Hepatic stellate cell (primary cell): ENCODE measurements at regions not wholly inside any gene's neighbourhood (a gene's known extent, or its start where the extent isn't known, plus 50 kb on each side); places are given as distances from the start of the nearest gene placed in this dataset.
"Not testable (repeated sequence)": the region's sequence is repeated elsewhere in the genome, so short reads cannot be mapped to it uniquely, and the experiment has no call there.

Experiments
- DNase-seq: peaks from one replicate; pipeline ENCODE4 v3.0.0; 2011; ENCODE audit warnings: low spot score

DNA sequence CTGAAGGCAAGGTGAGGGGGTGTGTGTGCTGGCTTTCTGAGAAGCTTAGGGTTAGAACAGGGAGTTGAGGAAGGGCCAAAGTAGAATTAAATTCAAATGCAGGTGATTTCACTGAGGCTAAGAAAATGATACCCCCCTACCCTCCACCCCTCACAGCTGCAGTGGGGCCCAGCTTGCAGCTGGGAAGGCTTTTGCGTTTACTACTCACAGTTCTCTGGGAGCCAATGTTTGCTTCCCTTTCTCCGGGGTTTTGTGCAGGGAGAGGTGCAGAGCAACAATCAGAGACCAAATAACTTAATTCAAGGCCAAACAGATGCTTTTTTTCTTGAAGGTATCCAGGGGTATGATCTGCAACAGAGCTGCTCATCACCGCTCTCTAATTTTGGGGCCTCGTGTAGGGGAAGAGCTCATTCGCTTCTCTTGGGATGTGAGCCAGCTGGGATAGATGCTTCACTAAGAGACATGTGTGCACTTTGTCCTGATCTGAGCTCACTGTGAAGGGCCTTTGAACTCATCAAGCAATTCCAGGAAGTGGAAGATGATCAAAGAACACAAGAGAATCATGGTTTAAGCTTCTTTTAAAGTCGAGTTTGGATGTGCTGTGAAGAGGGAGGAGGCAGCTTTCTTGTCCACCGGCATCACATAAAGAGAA, 122.7 kb upstream of the C1GALT1C1 start:
- no peak for DNase-seq

DNA sequence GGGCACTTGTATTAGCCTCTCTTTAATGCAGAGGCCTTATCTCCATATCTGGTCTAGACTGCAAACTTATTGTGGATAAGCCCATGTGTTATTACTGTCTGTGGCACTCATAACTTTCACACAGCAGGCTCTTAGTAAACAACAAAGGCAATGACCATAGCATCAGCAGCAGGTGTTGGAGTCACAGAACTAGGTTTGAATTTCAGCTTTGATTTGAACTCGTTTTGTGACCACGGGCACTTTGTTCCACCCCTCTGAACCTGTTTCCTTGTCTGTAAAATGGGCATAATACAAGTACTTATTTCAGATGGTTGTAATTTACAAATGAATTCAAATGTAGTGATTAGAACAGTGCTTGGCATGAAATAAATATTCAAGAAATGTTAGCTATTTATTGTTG, 121.8 kb upstream of the C1GALT1C1 start:
- DNase-seq: no peak

DNA sequence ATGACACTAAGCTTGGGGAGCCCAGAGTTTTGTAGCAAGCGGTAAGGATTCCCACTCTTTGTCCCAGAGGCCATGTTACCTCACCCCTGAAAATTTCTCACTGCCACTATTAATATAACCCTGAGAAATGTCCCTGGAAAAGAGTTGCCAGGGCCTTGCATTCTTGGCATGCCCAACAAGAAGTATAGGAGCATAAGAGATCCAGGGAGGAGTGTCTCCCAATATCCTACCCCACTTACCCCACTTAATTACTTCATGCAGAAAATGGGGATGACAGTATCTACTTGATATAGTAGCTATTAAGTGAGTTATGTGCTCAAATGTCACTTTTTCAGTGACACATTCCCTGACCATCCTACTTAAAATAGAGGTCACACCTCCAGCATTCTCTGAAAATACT, 120.5 kb upstream of the C1GALT1C1 start:
- no peak for DNase-seq

- no peak for DNase-seq
Measured at GRCh38 chrX:120749141-120749846, 119.4 kb upstream of the C1GALT1C1 start.

GRCh38 chrX:120746153-120746552, 116.3 kb upstream of the C1GALT1C1 start:
- no peak for DNase-seq

- DNase-seq: no peak
Measured at GRCh38 chrX:120742946-120743665, 113.3 kb upstream of the C1GALT1C1 start.

DNA sequence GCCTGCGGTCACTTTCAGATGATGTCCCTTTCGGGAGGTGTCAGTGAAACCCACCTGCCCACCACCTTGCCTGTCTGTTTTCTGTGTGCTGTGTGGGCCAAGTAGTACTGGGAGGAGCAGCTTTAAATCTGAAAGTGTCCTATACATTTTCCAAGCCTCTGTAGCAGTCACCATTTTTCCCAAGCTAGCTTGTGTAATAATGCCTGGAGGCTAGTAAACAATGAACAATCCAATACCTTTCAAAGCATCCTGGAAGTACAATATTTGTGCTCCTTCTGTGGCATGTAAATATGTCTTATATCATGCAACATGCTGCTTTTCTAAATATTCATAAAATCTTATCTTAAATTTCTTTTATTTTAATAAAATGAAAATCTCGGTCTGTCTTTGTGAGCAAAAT, 111.6 kb upstream of the C1GALT1C1 start:
- DNase-seq: no peak

DNA sequence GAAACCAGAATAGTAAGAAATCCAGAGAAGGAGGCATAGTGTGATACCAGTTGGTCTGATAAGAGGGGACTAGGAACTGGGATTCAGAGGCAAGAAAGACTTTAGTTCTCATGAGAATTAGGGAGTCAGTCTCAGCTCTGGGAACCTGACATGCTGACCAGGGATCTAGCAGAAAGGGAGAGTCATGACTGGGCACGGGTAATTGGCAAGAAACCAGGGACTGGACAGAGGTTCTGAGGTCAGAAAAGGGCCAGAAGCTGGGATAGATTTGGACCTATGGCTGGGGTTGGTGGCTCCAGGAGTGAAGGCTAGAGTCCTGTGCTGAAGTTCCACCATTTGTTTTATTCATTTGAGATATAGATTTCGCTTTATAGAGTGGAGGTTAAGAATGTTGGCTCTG, 110.2 kb upstream of the C1GALT1C1 start:
- DNase-seq: no peak

GRCh38 chrX:120739300-120739699, 109.4 kb upstream of the C1GALT1C1 start:
- no peak for DNase-seq

DNA sequence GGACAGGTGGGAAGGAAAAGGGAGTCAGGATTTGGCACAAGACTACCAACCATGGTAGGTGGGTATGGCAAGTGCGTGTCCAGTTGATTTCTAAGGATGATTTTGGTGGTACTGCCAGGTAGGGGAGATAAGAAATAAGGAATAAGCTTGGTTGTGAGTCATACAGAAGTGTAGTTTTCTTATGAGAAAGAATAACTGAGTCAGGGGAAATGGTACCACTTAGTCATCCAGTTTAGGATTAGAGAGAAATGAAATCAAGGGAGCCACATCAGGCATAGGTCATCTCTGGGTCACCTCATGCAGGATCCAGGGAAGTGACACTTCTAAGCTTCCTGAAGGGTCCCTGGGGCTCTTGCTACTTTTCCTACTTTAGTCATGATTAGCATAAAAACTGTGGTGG, 107.1 kb upstream of the C1GALT1C1 start:
- no peak for DNase-seq

DNA sequence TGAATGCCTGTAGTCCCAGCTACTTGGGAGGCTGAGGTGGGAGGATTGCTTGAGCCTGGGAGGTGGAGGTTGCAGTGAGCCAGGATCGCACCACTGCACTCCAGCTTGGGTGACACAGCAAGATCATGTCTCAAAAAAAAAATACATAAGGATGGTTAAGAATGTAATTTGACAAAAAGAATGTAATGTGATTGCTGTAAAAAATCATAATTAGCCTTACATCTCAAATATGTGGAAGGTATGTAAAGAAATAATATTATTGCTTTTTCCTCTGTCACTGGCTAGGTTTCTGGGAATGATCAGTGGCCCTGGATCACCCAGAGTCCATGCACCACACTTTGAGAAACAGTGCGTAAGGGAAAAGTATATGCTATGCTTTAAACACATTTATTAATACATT, 106.1 kb upstream of the C1GALT1C1 start:
- DNase-seq: no peak

- DNase-seq: no peak
Measured at GRCh38 chrX:120732879-120733278, 103.0 kb upstream of the C1GALT1C1 start.

DNA sequence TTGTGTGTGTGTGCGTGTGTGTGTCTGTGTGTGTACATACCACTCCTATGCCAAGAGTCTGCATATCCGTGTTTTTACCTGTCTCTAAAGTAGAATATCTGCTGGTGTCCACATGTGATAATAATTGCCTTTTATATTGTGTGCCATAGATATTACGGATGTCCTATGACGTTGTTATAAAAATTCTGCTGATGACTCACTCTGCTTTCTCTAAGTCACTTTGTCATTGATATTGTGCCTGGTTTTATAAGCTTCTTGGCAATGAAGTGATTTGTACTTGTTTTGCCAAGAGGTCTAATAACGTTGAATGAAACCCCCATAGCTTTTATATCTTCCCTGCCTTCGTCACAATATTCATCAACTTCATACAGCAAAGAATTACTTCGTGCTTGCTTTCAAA, 102.6 kb upstream of the C1GALT1C1 start:
- DNase-seq: no peak

GRCh38 chrX:120731386-120731785, 101.5 kb upstream of the C1GALT1C1 start:
- no peak for DNase-seq

DNA sequence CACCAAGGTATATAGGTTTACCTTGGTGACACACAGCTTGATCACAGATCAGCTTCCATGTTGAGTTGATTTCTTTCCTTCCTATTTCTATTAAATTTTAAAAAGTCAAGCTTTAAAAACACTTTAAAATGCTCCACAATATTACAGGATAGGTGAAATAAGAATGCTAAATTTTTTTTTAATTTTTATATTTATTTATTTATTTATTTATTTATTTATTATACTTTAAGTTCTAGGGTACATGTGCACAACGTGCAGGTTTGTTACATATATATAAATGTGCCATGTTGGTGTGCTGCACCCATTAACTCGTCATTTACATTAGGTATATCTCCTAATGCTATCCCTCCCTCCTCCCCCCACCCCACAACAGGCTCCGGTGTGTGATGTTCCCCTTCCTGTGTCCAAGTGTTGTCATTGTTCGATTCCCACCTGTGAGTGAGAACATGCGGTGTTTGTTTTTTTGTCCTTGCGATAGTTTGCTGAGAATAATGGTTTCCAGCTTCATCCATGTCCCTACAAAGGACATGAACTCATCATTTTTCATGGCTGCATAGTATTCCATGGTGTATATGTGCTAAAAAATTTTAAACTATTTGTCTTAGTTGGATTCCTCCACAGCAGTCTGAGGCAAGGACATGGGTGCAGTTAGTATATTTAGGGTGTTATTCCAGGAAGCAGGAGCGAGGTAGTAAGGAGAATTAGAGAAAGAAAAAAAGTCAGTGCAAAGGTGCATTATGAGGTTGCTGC, 99.8 kb upstream of the C1GALT1C1 start:
- DNase-seq: not testable (repeated sequence)

DNA sequence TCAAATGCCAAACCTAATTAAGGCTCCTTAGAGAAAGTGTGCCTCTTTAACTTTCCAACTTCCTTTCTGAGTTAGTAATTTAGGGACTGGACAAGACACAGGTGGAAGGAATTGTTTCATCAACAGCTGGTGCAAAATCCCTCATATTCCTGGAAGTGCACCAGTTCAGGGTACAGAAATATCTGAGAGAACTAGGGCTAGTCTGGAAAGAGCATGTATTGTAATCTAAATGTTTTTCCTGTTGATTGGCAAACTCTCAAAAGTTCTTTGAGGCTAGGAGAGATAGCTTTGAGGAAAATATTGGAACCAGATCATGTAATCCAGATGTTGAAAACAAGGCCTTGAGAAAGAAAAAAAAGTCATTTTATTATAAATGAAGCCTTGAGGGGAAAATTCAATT, 98.1 kb upstream of the C1GALT1C1 start:
- no peak for DNase-seq

GRCh38 chrX:120727452-120727851, 97.6 kb upstream of the C1GALT1C1 start:
- no peak for DNase-seq

- no peak for DNase-seq
Measured at GRCh38 chrX:120726294-120726693, 96.4 kb upstream of the C1GALT1C1 start.

DNA sequence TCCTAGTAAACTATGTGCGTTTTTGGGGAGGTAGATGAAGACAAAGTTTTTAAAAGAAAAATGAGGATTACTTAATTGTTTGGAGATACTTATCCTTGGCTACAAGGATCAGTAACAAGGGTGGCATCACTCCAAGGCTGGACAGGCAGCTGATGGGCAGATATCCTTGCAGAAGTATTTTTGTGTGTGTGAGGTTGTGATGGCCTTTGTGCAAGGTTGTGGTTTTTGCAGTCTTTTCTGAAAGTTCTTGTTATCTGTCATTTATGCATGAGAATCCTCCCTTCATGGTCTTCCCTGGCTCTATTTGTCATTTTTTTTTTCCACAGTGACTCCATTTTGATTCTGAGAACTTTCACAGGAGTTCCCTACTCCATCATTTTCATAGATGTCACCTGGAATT, 96.0 kb upstream of the C1GALT1C1 start:
- no peak for DNase-seq

DNA sequence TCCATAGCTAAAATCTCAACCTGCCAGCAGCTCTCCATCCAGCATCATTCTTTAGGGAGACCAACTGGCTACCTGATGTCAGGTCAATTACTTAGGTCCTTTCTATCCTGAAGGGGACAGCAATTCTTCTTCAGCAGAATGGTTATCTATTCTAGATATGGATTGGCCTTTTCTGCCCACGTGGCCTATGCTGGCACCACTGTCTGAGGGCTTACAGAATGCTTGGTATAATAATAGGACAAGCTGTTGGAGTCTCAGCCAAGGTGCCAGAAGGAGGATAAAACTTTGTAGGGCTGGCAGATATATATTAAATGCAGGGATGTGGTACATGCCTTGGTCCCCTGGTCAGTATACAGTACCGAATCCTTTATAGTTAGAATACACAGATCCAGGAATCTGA, 89.8 kb upstream of the C1GALT1C1 start:
- DNase-seq: no peak

- no peak for DNase-seq
Measured at GRCh38 chrX:120718969-120719368, 89.1 kb upstream of the C1GALT1C1 start.

GRCh38 chrX:120702337-120702736, 72.5 kb upstream of the C1GALT1C1 start:
- not testable (repeated sequence) for DNase-seq

GRCh38 chrX:120697053-120697452, 67.2 kb upstream of the C1GALT1C1 start:
- no peak for DNase-seq
